GM23338 (cell line): ENCODE measurements at regions not wholly inside any gene's neighbourhood (a gene's known extent, or its start where the extent isn't known, plus 50 kb on each side); places are given as distances from the start of the nearest gene placed in this dataset.

Source experiments
- ATAC-seq: fragments of 200-7000 bp; cut with Tn5 transposase; 3 replicates; pipeline ENCODE4 v1.9.1; 2020
- DNase-seq: peaks from one replicate; pipeline ENCODE4 v3.0.0-alpha.2; 2015; ENCODE audit warnings: low spot score
- H2AFZ ChIP-seq: fragments of 200-600 bp; sonication (generic); 2 replicates; pipeline ENCODE4 v1.8.0; 2016; ENCODE audit warnings: antibody characterized with exemption, mild to moderate bottlenecking, moderate library complexity
- H3F3A ChIP-seq: fragments of 200-600 bp; sonication (generic); replicated peaks from 2 replicates; pipeline ENCODE4 v1.8.0; 2017; ENCODE audit warnings: antibody characterized with exemption, mixed run types, low read depth
- H3K27ac ChIP-seq: fragments of 200-600 bp; sonication (generic); 2 replicates; pipeline ENCODE4 v1.6.1; 2016; ENCODE audit warnings: low read depth
- H3K27me3 ChIP-seq: fragments of 200-600 bp; sonication (generic); 2 replicates; pipeline ENCODE4 v1.8.0; 2016; ENCODE audit warnings: mild to moderate bottlenecking, mixed run types, moderate library complexity; ENCODE audit not compliant: insufficient read depth
- H3K36me3 ChIP-seq: fragments of 200-600 bp; sonication (generic); 2 replicates; pipeline ENCODE4 v1.8.0; 2016; ENCODE audit warnings: mild to moderate bottlenecking; ENCODE audit not compliant: insufficient read depth
- H3K4me1 ChIP-seq: fragments of 200-600 bp; sonication (generic); 2 replicates; pipeline ENCODE4 v1.8.0; 2016; ENCODE audit warnings: mild to moderate bottlenecking, moderate library complexity; ENCODE audit not compliant: insufficient read depth
- H3K4me2 ChIP-seq: fragments of 200-600 bp; sonication (generic); 2 replicates; pipeline ENCODE4 v1.7.1; 2017; ENCODE audit warnings: mixed run types
- H3K4me3 ChIP-seq: fragments of 200-600 bp; sonication (generic); 2 replicates; pipeline ENCODE4 v1.6.1; 2016; ENCODE audit warnings: mixed run types
- H3K79me2 ChIP-seq: fragments of 200-600 bp; sonication (generic); replicated peaks from 2 replicates; pipeline ENCODE4 v1.8.0; 2017; ENCODE audit warnings: mild to moderate bottlenecking; ENCODE audit not compliant: insufficient read depth
- H3K9me2 ChIP-seq: fragments of 200-600 bp; sonication (generic); 2 replicates; pipeline ENCODE4 v1.8.0; 2017; ENCODE audit not compliant: insufficient read depth
- H4K20me1 ChIP-seq: fragments of 200-600 bp; sonication (generic); replicated peaks from 2 replicates; pipeline ENCODE4 v1.8.0; 2017; ENCODE audit warnings: mild to moderate bottlenecking; ENCODE audit not compliant: insufficient read depth
- H3K27ac Mint-ChIP-seq: 2 replicates; pipeline ENCODE4 v1.8.0; 2020; ENCODE audit warnings: inconsistent platforms, mild to moderate bottlenecking, moderate library complexity, mixed read lengths
- H3K27me3 Mint-ChIP-seq: 3 replicates; pipeline ENCODE4 v1.8.0; 2022; ENCODE audit warnings: low read depth, mild to moderate bottlenecking, moderate library complexity, mixed read lengths, inconsistent platforms; ENCODE audit not compliant: insufficient read depth, poor library complexity
- H3K36me3 Mint-ChIP-seq: 3 replicates; pipeline ENCODE4 v1.8.0; 2021; ENCODE audit warnings: low read depth, mild to moderate bottlenecking, inconsistent platforms, moderate library complexity, mixed read lengths
- H3K4me1 Mint-ChIP-seq: 3 replicates; pipeline ENCODE4 v1.8.0; 2020; ENCODE audit warnings: mild to moderate bottlenecking, inconsistent platforms, mixed read lengths
- H3K4me3 Mint-ChIP-seq: 3 replicates; pipeline ENCODE4 v1.8.0; 2021; ENCODE audit warnings: moderate library complexity, mild to moderate bottlenecking, inconsistent platforms, mixed read lengths
- H3K9me3 Mint-ChIP-seq: 3 replicates; pipeline ENCODE4 v1.8.0; 2020; ENCODE audit warnings: moderate library complexity, mild to moderate bottlenecking, inconsistent platforms, mixed read lengths
- CREB1 ChIP-seq: fragments of 250-450 bp; sonication (Bioruptor Pico); IDR thresholded peaks from 2 replicates; pipeline ENCODE4 v1.5.0; 2020; ENCODE audit warnings: low read depth, mild to moderate bottlenecking, moderate library complexity
- ETS1 ChIP-seq: IDR thresholded peaks from 2 replicates; pipeline ENCODE4 v1.6.1; 2016; ENCODE audit warnings: antibody characterized with exemption
- EZH2 ChIP-seq: fragments of 200-600 bp; sonication (generic); IDR thresholded peaks from one replicate; pipeline ENCODE4 v1.8.0; 2017; ENCODE audit warnings: antibody characterized with exemption, mild to moderate bottlenecking, low read depth; ENCODE audit not compliant: unreplicated experiment
- EZH2phosphoT487 ChIP-seq: fragments of 200-600 bp; sonication (generic); IDR thresholded peaks from one replicate; pipeline ENCODE4 v1.8.1; 2018; ENCODE audit warnings: antibody characterized with exemption; ENCODE audit not compliant: unreplicated experiment
- JUNB ChIP-seq: IDR thresholded peaks from one replicate; pipeline ENCODE4 v1.6.1; 2016; ENCODE audit warnings: antibody characterized with exemption; ENCODE audit not compliant: unreplicated experiment
- NANOG ChIP-seq: IDR thresholded peaks from 2 replicates; pipeline ENCODE4 v1.6.1; 2016; ENCODE audit warnings: antibody characterized with exemption, borderline replicate concordance
- POLR2AphosphoS5 ChIP-seq: IDR thresholded peaks from 2 replicates; pipeline ENCODE4 v1.6.1; 2016; ENCODE audit warnings: antibody characterized with exemption, low read depth
- STAT1 ChIP-seq: IDR thresholded peaks from one replicate; pipeline ENCODE4 v1.6.1; 2016; ENCODE audit warnings: antibody characterized with exemption; ENCODE audit not compliant: unreplicated experiment
- ZNF331 ChIP-seq: fragments of 250-450 bp; sonication (Bioruptor Pico); IDR thresholded peaks from 2 replicates; pipeline ENCODE4 v1.5.0; 2020; ENCODE audit warnings: low read depth, mild to moderate bottlenecking, moderate library complexity
- TF ChIP-seq, protein P1 (sequence below), 2 experiments: fragments of 200-600 bp in 1 of 2; sonication (generic) in 1 of 2; conservative IDR thresholded peaks; 2 replicates each; pipeline versions ENCODE4 v1.5.1 to v1.6.1; 2016 to 2017; ENCODE audit warnings: antibody characterized with exemption in 2 of 2, low read depth in 2 of 2, mild to moderate bottlenecking in 2 of 2, moderate library complexity in 1 of 2
- TF ChIP-seq, protein P2 (sequence below): IDR thresholded peaks from one replicate; pipeline ENCODE4 v1.6.1; 2018; ENCODE audit warnings: antibody characterized with exemption; ENCODE audit not compliant: unreplicated experiment

DNA sequence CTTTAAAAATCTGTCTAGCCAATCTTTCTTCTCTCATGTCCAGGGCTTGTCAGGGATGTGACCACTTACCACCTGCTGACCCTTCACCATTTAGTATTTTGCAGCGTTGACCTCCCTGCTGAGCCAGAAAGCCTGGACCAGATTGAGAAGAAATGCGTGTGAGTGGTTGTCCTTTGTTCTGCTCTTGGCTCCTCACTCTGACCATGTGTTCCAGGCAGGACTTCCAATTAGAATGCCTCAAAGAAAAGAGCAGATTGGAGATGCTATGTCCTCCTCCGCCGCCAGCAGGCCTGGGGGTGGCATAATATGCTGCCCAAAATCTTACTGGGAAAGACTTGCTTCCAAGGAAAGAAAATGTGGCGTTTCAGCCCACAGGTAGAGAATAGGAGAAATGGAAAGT lies 894.1 kb downstream of the SLC4A3 start:
- H4K20me1 ChIP-seq: no peaks in the 10 kb centered on the region

More for the DNA sequence above, 894.1 kb downstream of the SLC4A3 start:
- Mint-ChIP-seq H3K4me3 (no peak overlapping the region), H3K4me1 (peaks cover 4% of the 10 kb centered on the region; the same call in 2 of the 3 replicates), H3K36me3 (no peaks in the 10 kb centered on the region), H3K9me3 (no peaks in the 10 kb centered on the region), H3K27me3 (no peaks in the 10 kb centered on the region), H3K27ac (no peak overlapping the region)
- Histone ChIP-seq H3K4me1 (no peaks in the 10 kb centered on the region), H3K27ac (no peak overlapping the region), H2AFZ (peak overlapping the region; percentile 94; the same call in 1 of the 2 replicates), H3K9me2 (no peaks in the 10 kb centered on the region), H3K79me2 (no peaks in the 10 kb centered on the region), H3K4me2 (no peak overlapping the region), H3K27me3 (no peaks in the 10 kb centered on the region), H3F3A (no peaks in the 10 kb centered on the region), H3K4me3 (no peak overlapping the region), H3K36me3 (no peaks in the 10 kb centered on the region)
- TF ChIP-seq, protein P1, sequence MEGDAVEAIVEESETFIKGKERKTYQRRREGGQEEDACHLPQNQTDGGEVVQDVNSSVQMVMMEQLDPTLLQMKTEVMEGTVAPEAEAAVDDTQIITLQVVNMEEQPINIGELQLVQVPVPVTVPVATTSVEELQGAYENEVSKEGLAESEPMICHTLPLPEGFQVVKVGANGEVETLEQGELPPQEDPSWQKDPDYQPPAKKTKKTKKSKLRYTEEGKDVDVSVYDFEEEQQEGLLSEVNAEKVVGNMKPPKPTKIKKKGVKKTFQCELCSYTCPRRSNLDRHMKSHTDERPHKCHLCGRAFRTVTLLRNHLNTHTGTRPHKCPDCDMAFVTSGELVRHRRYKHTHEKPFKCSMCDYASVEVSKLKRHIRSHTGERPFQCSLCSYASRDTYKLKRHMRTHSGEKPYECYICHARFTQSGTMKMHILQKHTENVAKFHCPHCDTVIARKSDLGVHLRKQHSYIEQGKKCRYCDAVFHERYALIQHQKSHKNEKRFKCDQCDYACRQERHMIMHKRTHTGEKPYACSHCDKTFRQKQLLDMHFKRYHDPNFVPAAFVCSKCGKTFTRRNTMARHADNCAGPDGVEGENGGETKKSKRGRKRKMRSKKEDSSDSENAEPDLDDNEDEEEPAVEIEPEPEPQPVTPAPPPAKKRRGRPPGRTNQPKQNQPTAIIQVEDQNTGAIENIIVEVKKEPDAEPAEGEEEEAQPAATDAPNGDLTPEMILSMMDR (conservative IDR thresholded peaks at IDR 0.05; ENCODE audit: low read depth in 2 of 2): no peak
- TF ChIP-seq ETS1 (no peak), POLR2AphosphoS5 (no peak), EZH2 (no peak), NANOG (no peak), STAT1 (no peak), CREB1 (CRISPR knock-in tag) (no peak), JUNB (no peak), EZH2phosphoT487 (no peak), ZNF331 (CRISPR knock-in tag) (no peak)
- TF ChIP-seq, protein P2, sequence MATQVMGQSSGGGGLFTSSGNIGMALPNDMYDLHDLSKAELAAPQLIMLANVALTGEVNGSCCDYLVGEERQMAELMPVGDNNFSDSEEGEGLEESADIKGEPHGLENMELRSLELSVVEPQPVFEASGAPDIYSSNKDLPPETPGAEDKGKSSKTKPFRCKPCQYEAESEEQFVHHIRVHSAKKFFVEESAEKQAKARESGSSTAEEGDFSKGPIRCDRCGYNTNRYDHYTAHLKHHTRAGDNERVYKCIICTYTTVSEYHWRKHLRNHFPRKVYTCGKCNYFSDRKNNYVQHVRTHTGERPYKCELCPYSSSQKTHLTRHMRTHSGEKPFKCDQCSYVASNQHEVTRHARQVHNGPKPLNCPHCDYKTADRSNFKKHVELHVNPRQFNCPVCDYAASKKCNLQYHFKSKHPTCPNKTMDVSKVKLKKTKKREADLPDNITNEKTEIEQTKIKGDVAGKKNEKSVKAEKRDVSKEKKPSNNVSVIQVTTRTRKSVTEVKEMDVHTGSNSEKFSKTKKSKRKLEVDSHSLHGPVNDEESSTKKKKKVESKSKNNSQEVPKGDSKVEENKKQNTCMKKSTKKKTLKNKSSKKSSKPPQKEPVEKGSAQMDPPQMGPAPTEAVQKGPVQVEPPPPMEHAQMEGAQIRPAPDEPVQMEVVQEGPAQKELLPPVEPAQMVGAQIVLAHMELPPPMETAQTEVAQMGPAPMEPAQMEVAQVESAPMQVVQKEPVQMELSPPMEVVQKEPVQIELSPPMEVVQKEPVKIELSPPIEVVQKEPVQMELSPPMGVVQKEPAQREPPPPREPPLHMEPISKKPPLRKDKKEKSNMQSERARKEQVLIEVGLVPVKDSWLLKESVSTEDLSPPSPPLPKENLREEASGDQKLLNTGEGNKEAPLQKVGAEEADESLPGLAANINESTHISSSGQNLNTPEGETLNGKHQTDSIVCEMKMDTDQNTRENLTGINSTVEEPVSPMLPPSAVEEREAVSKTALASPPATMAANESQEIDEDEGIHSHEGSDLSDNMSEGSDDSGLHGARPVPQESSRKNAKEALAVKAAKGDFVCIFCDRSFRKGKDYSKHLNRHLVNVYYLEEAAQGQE: no peak
- DNase-seq: no peak
- ATAC-seq: no peak
